HCT116 (cell line): ENCODE measurements at regions not wholly inside any gene's neighbourhood (a gene's known extent, or its start where the extent isn't known, plus 50 kb on each side); places are given as distances from the start of the nearest gene placed in this dataset.

Experiments
- ATAC-seq: fragments of 200-7000 bp; cut with Tn5 transposase; 2 replicates; pipeline ENCODE4 v1.9.1; 2020; ENCODE audit warnings: mild to moderate bottlenecking, moderate library complexity
- BruUV-seq: library from RNA; stranded (reverse); fragments of 400-500 nt; replicated peaks from 2 replicates; lab custom pipeline; 2021; lab: Mats Ljungman, UMichigan
- CTCF ChIA-PET: fragments of 300-600 bp; sonication (Branson Sonifier 250); formaldehyde crosslinking; loops from one replicate; lab custom pipeline; 2021; ENCODE audit warnings: antibody characterized with exemption; lab: Charles Lee
- POLR2A ChIA-PET: fragments of 300-600, 350-600 bp; sonication (Branson Sonifier 250); formaldehyde crosslinking; loops from one replicate; lab custom pipeline; 2021; ENCODE audit warnings: antibody characterized with exemption; lab: Charles Lee
- RAD21 ChIA-PET, 2 experiments: fragments of 300-600 bp; sonication (Branson Sonifier 250); formaldehyde crosslinking; loops; one replicate each; lab custom pipeline; 2023; ENCODE audit warnings: low total read pairs in 2 of 2; ENCODE audit not compliant: uncharacterized antibody in 2 of 2, unreplicated experiment in 2 of 2, low non-redundant PET in 1 of 2; lab: Charles Lee
- DNase-seq: peaks from one replicate; pipeline ENCODE4 v3.0.0-alpha.2; 2010; ENCODE audit warnings: low read depth, low spot score
- H2AFZ ChIP-seq: fragments of 200-600 bp; shearing (Covaris generic), sonication (generic); 2 replicates; pipeline ENCODE4 v1.6.1; 2017; ENCODE audit warnings: low read depth, mixed run types, mixed read lengths, antibody characterized with exemption, low read length; ENCODE audit not compliant: poor library complexity, severe bottlenecking
- H3K27ac ChIP-seq: 2 replicates; pipeline ENCODE4 v1.5.1; 2012; ENCODE audit warnings: low read depth, low read length
- H3K27me3 ChIP-seq: fragments of 200-600 bp; sonication (generic); 2 replicates; pipeline ENCODE4 v1.6.1; 2016; ENCODE audit warnings: mixed run types, low read length, mixed read lengths; ENCODE audit not compliant: insufficient read depth
- H3K36me3 ChIP-seq, 2 experiments: fragments of 200-500 bp in 1 of 2; fragments of 200-600 bp in 1 of 2; sonication (Bioruptor generic) in 1 of 2; sonication (generic) in 1 of 2; 2 replicates each; pipeline versions ENCODE4 v1.5.1 to v1.6.1; 2014 to 2016; ENCODE audit warnings: low read length in 2 of 2, inconsistent platforms in 1 of 2, mixed read lengths in 1 of 2, mixed run types in 1 of 2; ENCODE audit not compliant: insufficient read depth in 2 of 2, control insufficient read depth in 1 of 2
- H3K4me1 ChIP-seq, 2 experiments: fragments of 200-600 bp in 1 of 2; sonication (generic) in 1 of 2; 2 replicates each; pipeline versions ENCODE4 v1.5.1 to v1.6.1; 2012 to 2017; ENCODE audit warnings: low read length in 2 of 2, inconsistent platforms in 1 of 2, mild to moderate bottlenecking in 1 of 2, mixed read lengths in 1 of 2, mixed run types in 1 of 2, moderate library complexity in 1 of 2; ENCODE audit not compliant: insufficient read depth in 2 of 2, control insufficient read depth in 1 of 2
- H3K4me2 ChIP-seq: fragments of 200-600 bp; sonication (generic); 2 replicates; pipeline ENCODE4 v1.6.1; 2017; ENCODE audit warnings: mixed run types, low read length, mixed read lengths
- H3K4me3 ChIP-seq, 2 experiments: fragments of 200-600 bp in 1 of 2; sonication (generic) in 1 of 2; replicated peaks in 1 of 2; 2 replicates each; pipeline ENCODE4 v1.5.1; 2011 to 2016; ENCODE audit warnings: low read length in 2 of 2, control low read depth in 1 of 2, low read depth in 1 of 2, mild to moderate bottlenecking in 1 of 2, mixed read lengths in 1 of 2, mixed run types in 1 of 2
- H3K79me2 ChIP-seq: fragments of 200-600 bp; sonication (generic); 2 replicates; pipeline ENCODE4 v1.6.1; 2017; ENCODE audit warnings: mild to moderate bottlenecking, mixed run types, low read length, moderate library complexity, mixed read lengths; ENCODE audit not compliant: insufficient read depth
- H3K9ac ChIP-seq: fragments of 200-600 bp; sonication (generic); 2 replicates; pipeline ENCODE4 v1.6.1; 2016; ENCODE audit warnings: low read length, mixed read lengths
- H3K9me2 ChIP-seq: fragments of 200-600 bp; sonication (generic), shearing (Covaris generic); 2 replicates; pipeline ENCODE4 v1.6.1; 2017; ENCODE audit warnings: mixed run types, mild to moderate bottlenecking, moderate library complexity; ENCODE audit not compliant: insufficient read depth
- H3K9me3 ChIP-seq, 2 experiments: fragments of 200-500 bp in 1 of 2; fragments of 200-600 bp in 1 of 2; sonication (Bioruptor generic) in 1 of 2; sonication (generic) in 1 of 2; 2 replicates each; pipeline ENCODE4 v1.6.1; 2014 to 2017; ENCODE audit warnings: low read length in 2 of 2, mixed read lengths in 2 of 2, inconsistent platforms in 1 of 2, low read depth in 1 of 2, mild to moderate bottlenecking in 1 of 2, mixed run types in 1 of 2, moderate library complexity in 1 of 2; ENCODE audit not compliant: control insufficient read depth in 1 of 2, insufficient read depth in 1 of 2
- H4K20me1 ChIP-seq: fragments of 200-600 bp; sonication (generic), shearing (Covaris generic); 2 replicates; pipeline ENCODE4 v1.6.1; 2017; ENCODE audit warnings: mixed run types, mild to moderate bottlenecking, moderate library complexity; ENCODE audit not compliant: insufficient read depth
- CTCF ChIP-seq, 3 experiments: fragments of 200-600 bp in 1 of 3; sonication (generic) in 1 of 3; IDR thresholded peaks in 2 of 3; conservative IDR thresholded peaks in 1 of 3; 2 replicates each; pipeline ENCODE4 v1.5.1; 2012 to 2017; ENCODE audit warnings: low read depth in 2 of 3, low read length in 2 of 3, antibody characterized with exemption in 1 of 3, borderline replicate concordance in 1 of 3, control low read depth in 1 of 3, mild to moderate bottlenecking in 1 of 3, mixed read lengths in 1 of 3, mixed run types in 1 of 3, moderate library complexity in 1 of 3; ENCODE audit not compliant: insufficient read depth in 1 of 3
- EGR1 ChIP-seq: IDR thresholded peaks from 2 replicates; pipeline ENCODE4 v1.6.1; 2012; ENCODE audit warnings: low read depth
- ELF1 ChIP-seq: IDR thresholded peaks from 2 replicates; pipeline ENCODE4 v1.6.1; 2012; ENCODE audit warnings: low read depth, borderline replicate concordance
- EZH2phosphoT487 ChIP-seq: fragments of 200-600 bp; IDR thresholded peaks from 2 replicates; pipeline ENCODE4 v1.6.1; 2018; ENCODE audit warnings: antibody characterized with exemption, borderline replicate concordance
- MAX ChIP-seq: IDR thresholded peaks from 2 replicates; pipeline ENCODE4 v1.6.1; 2012
- POLR2A ChIP-seq: IDR thresholded peaks from 2 replicates; pipeline ENCODE4 v1.7.0; 2011; ENCODE audit warnings: borderline replicate concordance; ENCODE audit not compliant: insufficient read depth, insufficient read length; ENCODE audit errors: extremely low read depth
- POLR2AphosphoS5 ChIP-seq: IDR thresholded peaks from 2 replicates; pipeline ENCODE4 v1.6.1; 2011; ENCODE audit warnings: mild to moderate bottlenecking, low read depth, low read length, moderate library complexity
- TCF7L2 ChIP-seq: IDR thresholded peaks from 2 replicates; pipeline ENCODE4 v1.7.0; 2011; ENCODE audit warnings: borderline replicate concordance, inconsistent platforms; ENCODE audit not compliant: insufficient read depth, insufficient read length; ENCODE audit errors: extremely low read depth
- ZBTB33 ChIP-seq: IDR thresholded peaks from 2 replicates; pipeline ENCODE4 v1.6.1; 2011; ENCODE audit warnings: mild to moderate bottlenecking, low read length, moderate library complexity; ENCODE audit not compliant: insufficient replicate concordance; ENCODE audit errors: extremely low read depth
- ZFX ChIP-seq: fragments of 450-650 bp; IDR thresholded peaks from 2 replicates; pipeline ENCODE4 v1.6.1; 2017
- ZNF274 ChIP-seq: fragments of 200-500 bp; sonication (Bioruptor generic); IDR thresholded peaks from 2 replicates; pipeline ENCODE4 v1.6.1; 2014; ENCODE audit warnings: mild to moderate bottlenecking, low read depth, low read length, inconsistent platforms
- intact Hi-C: fragments of 100-400 bp; cut with micrococcal nuclease; formaldehyde crosslinking; loops from 2 replicates; pipeline ENCODE4 v1.10.0; 2022

- Histone ChIP-seq H3K36me3 (no peaks in the 10 kb centered on the region), H3K4me2 (no peak overlapping the region), H3K27ac (no peak overlapping the region), H3K79me2 (no peaks in the 10 kb centered on the region), H3K9ac (no peak overlapping the region), H2AFZ (no peak overlapping the region), H4K20me1 (no peaks in the 10 kb centered on the region), H3K9me3 (no peaks in the 10 kb centered on the region), H3K27me3 (peaks cover 36% of the 10 kb centered on the region), H3K4me1 (no peaks in the 10 kb centered on the region), H3K9me2 (no peaks in the 10 kb centered on the region), H3K4me3 (no peak overlapping the region)
- ChIA-PET CTCF (no interaction called here), POLR2A (no interaction called here), RAD21 (no interaction called here)
- no peak for DNase-seq
- intact Hi-C loops: no loop called here
- BruUV-seq: no TSS peak
- no peak for ATAC-seq
- TF ChIP-seq POLR2A: no peak
- TF ChIP-seq EZH2phosphoT487: no peak
- TF ChIP-seq EGR1: no peak
- TF ChIP-seq TCF7L2: no peak
- TF ChIP-seq ZBTB33: no peak
- TF ChIP-seq POLR2AphosphoS5: no peak
- TF ChIP-seq MAX: no peak
- no peak for TF ChIP-seq ELF1
- no peak for TF ChIP-seq ZFX
- TF ChIP-seq ZNF274: no peak
- TF ChIP-seq CTCF (IDR thresholded peaks at IDR 0.05 in 2 of 3, conservative IDR thresholded peaks at IDR 0.05 in 1 of 3; ENCODE audit: borderline replicate concordance in 1 of 3, insufficient read depth in 1 of 3, low read depth in 2 of 3, low read length in 2 of 3): no peak
These were observed 275.2 kb upstream of the CNR1 start for GRCh38 chr6:88441346-88441745.
